ENCODE measurements at regions not wholly inside any gene's neighbourhood (a gene's known extent, or its start where the extent isn't known, plus 50 kb on each side); places are given as distances from the start of the nearest gene placed in this dataset.

DNA sequence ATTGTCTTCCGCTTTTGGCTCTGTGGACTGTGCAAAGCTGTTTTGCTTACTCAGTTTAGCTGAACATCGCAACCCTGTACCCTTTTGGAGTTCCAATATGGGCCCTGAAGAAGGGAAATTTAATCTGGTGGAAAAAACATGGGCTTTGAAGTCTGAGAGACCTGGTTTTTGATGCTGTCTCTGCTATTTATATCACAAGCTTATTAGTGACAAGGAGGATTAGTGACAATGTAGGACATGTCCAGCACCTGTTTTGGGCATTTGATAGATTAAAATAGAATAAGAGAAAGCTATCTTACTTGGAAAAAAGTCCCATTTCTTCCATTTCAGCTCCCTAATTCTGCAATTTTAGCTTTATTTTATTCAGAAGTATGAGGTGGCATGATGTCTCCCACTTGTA lies 417.3 kb downstream of the SPRY1 start:
- TF ChIP-seq, protein P1, sequence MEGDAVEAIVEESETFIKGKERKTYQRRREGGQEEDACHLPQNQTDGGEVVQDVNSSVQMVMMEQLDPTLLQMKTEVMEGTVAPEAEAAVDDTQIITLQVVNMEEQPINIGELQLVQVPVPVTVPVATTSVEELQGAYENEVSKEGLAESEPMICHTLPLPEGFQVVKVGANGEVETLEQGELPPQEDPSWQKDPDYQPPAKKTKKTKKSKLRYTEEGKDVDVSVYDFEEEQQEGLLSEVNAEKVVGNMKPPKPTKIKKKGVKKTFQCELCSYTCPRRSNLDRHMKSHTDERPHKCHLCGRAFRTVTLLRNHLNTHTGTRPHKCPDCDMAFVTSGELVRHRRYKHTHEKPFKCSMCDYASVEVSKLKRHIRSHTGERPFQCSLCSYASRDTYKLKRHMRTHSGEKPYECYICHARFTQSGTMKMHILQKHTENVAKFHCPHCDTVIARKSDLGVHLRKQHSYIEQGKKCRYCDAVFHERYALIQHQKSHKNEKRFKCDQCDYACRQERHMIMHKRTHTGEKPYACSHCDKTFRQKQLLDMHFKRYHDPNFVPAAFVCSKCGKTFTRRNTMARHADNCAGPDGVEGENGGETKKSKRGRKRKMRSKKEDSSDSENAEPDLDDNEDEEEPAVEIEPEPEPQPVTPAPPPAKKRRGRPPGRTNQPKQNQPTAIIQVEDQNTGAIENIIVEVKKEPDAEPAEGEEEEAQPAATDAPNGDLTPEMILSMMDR (IDR thresholded peaks at IDR 0.05; ENCODE audit: insufficient read depth, low read depth, low read length, missing control alignments): no peak
- H3K4me3 ChIP-seq (ENCODE audit: low read depth, low read length): no peak overlapping the region
- no peak for DNase-seq (ENCODE audit: low read depth)

DNA sequence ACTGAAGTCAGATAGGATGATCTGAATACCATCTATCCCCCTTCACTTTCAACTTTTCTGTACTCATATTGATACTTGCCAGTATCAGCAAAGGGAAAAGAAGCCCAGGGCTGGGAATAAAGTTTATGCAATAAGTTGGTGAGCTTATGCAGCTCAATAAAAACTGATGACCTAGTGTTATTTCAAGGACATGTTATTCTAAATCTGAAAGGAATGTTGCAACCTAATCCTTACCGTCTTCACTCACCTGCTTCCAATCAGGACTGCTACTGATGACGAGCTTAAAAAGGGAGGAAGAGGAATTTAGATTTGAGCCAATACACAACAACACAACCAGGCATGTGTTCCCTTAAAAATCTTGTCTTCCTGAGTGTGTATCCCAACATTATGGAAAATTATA lies 419.9 kb downstream of the SPRY1 start:
- H3K4me3 ChIP-seq (ENCODE audit: low read depth, low read length): no peak overlapping the region
- TF ChIP-seq, protein P1 (IDR thresholded peaks at IDR 0.05; ENCODE audit: insufficient read depth, low read depth, low read length, missing control alignments): no peak
- DNase-seq (ENCODE audit: low read depth): no peak

DNA sequence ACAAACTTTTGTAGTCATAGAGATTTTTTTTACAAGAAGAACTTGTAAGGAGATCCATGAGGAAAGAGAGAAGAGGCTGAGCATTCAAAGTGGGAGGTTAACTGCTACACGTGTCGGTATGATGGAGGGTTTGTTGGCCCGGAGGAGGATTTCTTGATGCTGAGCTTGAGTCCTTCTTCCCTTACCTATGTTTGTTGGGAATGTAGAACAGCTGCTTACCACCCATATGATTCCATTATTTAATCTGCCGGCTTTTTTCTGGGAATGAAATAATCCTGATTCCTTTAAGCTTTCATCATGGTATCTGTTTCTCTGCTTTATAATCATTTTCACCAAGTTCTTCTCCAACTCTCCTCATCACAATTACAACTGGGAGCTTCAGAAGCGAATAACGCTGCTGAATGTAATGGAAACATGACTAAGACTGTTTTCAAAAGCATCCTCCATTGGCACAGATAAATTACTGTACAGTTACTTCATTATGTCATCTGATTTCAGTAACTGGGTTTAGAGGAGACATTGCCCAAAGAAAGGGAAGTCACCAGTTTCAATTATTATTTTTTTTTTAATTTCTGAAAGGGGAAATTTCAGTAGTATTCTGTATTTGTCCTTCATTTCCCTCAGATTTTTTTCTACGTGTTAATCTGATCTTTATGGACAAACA lies 420.6 kb downstream of the SPRY1 start:
- H3K4me3 ChIP-seq (ENCODE audit: low read depth, low read length): no peak overlapping the region
- no peak for DNase-seq (ENCODE audit: low read depth)
- TF ChIP-seq, protein P1 (IDR thresholded peaks at IDR 0.05; ENCODE audit: insufficient read depth, low read depth, low read length, missing control alignments): no peak

DNA sequence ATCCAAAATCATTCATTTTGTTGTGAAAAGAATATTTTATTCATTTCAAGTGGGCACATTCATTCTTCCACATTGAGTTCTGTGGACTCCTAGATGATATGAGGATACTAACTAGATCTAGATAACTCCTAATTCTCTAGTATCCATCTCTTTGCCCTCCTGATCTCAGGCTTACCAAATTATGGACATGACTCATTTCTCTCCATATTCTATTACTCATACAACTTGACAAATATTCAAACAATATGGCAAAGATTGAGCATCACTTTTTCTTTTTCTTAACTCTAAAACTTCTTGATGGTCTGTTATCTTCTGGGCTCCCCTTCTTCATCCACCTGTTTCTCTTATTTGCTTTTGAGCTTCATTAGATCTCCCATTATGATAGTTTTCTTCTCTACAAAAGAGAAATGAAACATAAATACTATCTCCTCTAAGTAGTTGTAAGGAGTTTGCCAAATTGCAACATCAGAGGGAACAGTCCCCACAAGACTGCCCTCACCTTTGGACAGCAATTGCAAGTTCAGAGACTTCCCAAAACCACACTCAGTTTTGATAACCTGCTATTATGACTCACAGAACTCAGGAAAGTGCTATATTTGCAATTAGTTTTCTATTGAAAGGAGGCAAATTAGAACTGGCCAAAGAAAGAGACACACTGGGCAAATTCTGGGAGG lies 422.9 kb downstream of the SPRY1 start:
- DNase-seq (ENCODE audit: low read depth): no peak
- TF ChIP-seq, protein P1 (IDR thresholded peaks at IDR 0.05; ENCODE audit: insufficient read depth, low read depth, low read length, missing control alignments): no peak
- no peak overlapping the region for H3K4me3 ChIP-seq (ENCODE audit: low read depth, low read length)

DNA sequence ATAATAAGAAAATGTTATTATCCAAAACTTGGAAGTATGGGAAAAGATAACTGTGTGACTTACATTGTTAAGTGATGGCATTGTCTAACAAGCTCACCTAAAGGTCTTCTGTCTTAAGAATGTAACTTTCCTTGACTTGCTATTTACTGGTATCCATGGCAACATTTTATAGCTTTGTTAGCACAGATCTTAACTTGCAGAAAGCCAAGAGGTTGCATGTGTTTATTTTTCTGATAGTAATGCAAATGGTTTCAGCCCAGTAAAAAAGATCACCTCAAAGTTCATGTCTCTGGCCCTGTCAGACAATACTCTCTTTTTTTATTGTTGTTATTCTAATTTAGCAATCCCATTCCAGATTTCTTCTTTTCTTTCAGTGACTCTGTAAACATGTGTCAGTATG lies 425.3 kb downstream of the SPRY1 start:
- no peak for DNase-seq (ENCODE audit: low read depth)
- TF ChIP-seq, protein P1 (IDR thresholded peaks at IDR 0.05; ENCODE audit: insufficient read depth, low read depth, low read length, missing control alignments): no peak

DNA sequence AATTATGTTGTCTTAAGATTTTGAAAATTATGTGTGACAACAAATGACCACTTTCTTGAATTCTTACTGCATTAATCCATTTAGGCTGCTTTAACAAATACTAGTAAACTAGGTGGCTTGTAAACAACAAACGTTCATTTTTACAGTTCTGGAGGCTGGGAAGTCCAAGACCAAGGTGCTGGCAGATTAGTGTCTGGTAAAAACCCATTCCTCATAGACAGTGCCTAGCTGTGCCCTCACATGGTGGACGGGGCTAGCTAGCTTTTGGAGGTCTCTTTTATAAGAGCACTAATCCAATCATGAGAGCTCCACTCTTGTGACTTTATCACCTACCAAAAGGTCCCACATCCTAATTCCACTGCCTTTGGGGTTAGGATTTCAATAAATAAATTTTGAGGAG lies 425.8 kb downstream of the SPRY1 start:
- DNase-seq (ENCODE audit: low read depth): no peak
- no peak overlapping the region for H3K4me3 ChIP-seq (ENCODE audit: low read depth, low read length)
- TF ChIP-seq, protein P1 (IDR thresholded peaks at IDR 0.05; ENCODE audit: insufficient read depth, low read depth, low read length, missing control alignments): no peak

More for the DNA sequence above, 425.3 kb downstream of the SPRY1 start:
- H3K4me3 ChIP-seq (ENCODE audit: low read depth, low read length): no peak overlapping the region

Measured in GM12865 (cell line).